ENCODE measurements at regions not wholly inside any gene's neighbourhood (a gene's known extent, or its start where the extent isn't known, plus 50 kb on each side); places are given as distances from the start of the nearest gene placed in this dataset.

DNA sequence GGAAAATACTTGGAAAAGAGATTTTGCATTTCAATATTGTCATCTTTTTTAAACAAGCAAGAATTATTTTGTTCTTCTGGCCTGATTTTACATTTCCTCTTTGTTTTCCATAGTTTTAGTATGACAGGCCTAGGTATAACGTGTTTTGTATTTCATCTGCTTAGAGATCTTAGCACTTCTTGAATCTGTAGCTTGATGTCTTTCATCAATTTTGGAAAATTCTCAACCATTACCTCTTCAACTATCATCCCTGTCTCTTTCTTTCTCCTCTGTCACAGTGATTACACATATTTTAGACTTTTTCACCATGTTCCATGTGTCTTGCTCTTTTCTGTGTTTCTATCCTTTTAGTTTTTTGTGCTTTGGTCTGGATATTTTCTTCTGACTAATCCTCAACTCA is 67.2 kb upstream of the PHACTR1 start:
- no peak for TF ChIP-seq EZH2 (IDR thresholded peaks at IDR 0.05; ENCODE audit: insufficient read depth, low read length)
- TF ChIP-seq, protein P1, sequence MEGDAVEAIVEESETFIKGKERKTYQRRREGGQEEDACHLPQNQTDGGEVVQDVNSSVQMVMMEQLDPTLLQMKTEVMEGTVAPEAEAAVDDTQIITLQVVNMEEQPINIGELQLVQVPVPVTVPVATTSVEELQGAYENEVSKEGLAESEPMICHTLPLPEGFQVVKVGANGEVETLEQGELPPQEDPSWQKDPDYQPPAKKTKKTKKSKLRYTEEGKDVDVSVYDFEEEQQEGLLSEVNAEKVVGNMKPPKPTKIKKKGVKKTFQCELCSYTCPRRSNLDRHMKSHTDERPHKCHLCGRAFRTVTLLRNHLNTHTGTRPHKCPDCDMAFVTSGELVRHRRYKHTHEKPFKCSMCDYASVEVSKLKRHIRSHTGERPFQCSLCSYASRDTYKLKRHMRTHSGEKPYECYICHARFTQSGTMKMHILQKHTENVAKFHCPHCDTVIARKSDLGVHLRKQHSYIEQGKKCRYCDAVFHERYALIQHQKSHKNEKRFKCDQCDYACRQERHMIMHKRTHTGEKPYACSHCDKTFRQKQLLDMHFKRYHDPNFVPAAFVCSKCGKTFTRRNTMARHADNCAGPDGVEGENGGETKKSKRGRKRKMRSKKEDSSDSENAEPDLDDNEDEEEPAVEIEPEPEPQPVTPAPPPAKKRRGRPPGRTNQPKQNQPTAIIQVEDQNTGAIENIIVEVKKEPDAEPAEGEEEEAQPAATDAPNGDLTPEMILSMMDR (IDR thresholded peaks at IDR 0.05; ENCODE audit: insufficient read depth, low read depth, low read length), result no peak

Measured in astrocyte (in vitro differentiated cells and primary cell).